Myocyte (in vitro differentiated cells): ENCODE measurements at regions not wholly inside any gene's neighbourhood (a gene's known extent, or its start where the extent isn't known, plus 50 kb on each side); places are given as distances from the start of the nearest gene placed in this dataset.

ENCODE experiments used
- DNase-seq: peaks from one replicate; pipeline ENCODE4 v3.0.0-alpha.2; 2012; ENCODE audit warnings: low read depth

DNA sequence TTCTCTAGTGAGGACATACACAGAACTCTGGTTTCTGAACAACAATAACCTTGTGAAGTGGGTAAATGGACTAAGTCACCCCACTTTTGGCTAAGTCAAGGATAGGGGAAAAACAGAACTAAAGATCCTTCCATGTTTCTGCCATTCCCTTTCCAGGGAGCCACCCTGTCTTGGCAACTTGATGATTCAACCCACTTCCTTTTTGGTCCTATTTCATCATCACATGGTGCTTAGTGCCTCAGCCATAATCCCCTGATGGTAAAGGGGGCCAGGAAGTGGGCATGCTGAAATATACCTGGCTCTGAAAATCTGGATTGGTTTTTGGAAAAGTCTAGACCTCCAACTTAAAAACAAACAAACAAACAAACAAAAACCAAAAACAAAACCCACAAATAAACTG lies 206.4 kb upstream of the FOXD3 start:
- DNase-seq: no peak

DNA sequence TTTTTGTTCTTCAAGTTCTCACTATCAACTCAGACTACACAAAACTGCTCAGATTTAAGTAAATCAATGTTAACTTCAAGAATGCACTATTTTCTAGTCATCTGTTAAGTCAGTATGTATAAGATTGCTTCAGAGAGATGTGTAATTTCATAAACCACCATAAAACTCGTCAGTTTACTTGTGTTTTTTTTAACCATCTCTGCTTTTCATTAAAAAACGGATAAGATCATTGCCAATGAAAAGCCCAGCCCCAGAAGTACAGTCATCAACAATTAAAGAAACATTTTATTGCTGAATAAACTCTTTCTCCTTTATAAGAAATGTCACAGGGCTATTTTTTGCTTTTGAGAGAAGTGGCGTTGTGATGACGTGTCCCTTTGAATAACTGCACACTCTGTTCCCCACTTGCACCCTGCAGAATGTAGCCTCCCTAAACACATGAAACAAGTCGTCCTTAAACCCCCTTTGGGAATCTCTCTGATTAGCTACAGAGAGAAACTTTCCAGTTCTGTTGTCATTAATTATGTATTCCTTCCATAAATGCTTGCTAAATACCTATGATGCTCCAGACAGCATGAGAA lies 202.7 kb upstream of the FOXD3 start:
- DNase-seq: no peak

- no peak for DNase-seq
Measured at GRCh38 chr1:63122079-63122478, 200.3 kb upstream of the FOXD3 start.

DNA sequence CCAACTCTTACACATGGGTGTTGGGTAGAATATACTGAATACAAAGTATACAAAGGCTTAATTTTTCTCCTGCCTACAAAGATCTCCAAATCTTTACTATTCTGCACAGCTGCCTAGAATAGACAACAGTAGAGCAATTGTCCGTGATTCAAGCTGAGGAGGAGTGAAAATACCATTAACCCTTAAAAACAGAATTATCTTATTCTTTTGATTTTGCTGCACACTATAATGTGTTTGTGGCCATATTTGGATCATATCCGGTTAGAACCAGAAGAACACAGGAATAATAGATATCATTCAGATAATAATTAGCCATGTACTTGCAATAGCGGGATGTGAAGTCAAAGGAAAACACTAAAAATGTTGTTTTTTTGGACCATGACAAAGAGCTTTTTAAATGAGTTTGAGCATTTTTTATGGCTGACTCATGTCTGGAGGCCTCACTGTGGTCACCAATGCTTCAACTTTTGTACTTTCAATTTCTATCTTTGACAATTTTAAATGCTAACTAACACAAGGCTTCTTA lies 197.6 kb upstream of the FOXD3 start:
- peak; percentile 59 for DNase-seq

DNA sequence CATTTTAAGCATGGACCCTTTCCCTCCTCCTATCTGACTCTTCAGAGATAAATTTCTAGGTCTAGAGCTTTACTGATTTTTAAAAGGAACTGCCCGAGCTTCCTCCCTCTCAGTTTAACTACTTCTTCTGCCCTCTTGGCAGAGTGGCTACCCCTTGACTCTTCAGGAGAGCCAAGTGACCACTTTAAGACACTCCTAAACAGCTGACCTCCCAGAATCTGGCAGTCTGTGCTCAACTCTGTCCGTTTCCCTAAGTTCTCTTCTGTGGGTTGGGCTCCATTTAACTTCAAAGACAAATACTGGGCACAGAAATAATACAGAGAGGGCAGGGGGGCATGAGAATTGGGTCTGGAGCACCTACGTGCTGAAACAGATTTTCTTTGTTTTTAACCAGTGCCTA lies 196.3 kb upstream of the FOXD3 start:
- peak; percentile 14 for DNase-seq

- DNase-seq: no peak
Measured at GRCh38 chr1:63127376-63127775, 195.0 kb upstream of the FOXD3 start.

DNA sequence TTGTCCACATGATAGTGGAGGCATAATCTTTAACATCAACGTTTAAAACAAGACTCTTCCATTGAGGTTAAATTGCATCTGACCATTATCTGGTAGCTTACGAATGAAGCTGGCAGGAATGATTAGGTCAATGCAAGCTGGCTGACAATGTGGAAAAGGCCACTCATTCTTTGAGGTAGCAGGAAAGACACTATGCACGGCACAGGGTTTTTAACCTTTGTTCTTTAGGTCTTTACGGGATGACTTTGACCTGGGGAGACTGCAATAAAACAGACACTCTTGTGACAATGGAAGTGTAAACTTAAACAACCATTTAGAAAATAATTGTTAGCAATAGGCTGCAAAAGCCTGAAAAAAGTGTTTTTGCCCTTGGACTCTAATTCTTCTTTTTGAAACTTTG lies 193.8 kb upstream of the FOXD3 start:
- no peak for DNase-seq

- DNase-seq: no peak
Measured at GRCh38 chr1:63129184-63129583, 193.2 kb upstream of the FOXD3 start.

DNA sequence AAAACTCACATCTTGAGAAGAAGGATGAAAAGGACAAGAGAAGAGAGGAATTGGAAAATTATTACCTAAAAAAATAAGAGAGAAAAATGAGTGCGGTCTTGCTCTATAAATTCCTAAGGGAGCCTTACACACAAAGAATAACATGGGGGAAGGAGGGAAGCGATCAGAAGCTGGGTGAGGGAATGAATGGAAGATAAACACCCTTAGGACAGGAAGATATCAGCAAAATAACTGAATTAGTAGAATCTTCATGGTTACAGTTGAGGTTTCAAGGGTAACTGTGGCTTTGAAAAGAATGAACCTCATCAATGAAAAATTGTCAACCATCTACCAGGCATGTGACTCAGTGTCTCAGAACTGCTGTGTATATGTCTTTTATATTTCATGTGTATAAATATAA lies 192.5 kb upstream of the FOXD3 start:
- no peak for DNase-seq

DNA sequence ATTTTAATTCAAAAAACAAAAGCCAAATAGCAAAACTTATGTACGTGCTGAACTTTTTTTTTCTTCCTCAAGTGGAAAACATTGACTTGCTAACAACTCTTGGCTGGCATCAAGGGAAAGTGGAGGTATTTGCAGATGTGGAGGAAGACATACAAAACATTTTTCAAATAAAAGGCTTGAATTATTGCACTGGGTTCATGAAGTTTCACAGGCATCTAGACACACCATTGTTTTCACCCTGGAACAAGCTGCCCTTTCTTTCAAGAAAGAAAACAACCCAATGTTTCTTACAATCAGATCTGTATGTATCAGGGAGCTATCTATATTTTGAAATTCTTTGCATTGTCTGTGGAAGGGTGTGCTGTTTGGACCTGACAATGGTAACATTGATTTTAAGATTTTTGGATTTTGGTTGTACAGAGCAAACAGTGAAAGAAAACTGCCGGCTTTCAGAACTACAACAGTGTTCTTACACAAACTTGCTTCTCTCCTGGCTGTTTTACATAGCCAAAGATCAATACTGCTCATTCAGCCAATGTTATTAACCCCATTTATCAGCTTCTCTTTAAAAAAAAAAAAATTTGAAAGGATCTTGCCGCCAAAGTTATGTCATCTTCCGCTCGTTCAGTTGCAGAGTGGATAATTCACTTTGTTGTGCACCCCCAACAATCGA lies 187.7 kb upstream of the FOXD3 start:
- no peak for DNase-seq

GRCh38 chr1:63135174-63135512 lies 187.2 kb upstream of the FOXD3 start:
- DNase-seq: no peak

GRCh38 chr1:63135801-63136200 lies 186.6 kb upstream of the FOXD3 start:
- no peak for DNase-seq

DNA sequence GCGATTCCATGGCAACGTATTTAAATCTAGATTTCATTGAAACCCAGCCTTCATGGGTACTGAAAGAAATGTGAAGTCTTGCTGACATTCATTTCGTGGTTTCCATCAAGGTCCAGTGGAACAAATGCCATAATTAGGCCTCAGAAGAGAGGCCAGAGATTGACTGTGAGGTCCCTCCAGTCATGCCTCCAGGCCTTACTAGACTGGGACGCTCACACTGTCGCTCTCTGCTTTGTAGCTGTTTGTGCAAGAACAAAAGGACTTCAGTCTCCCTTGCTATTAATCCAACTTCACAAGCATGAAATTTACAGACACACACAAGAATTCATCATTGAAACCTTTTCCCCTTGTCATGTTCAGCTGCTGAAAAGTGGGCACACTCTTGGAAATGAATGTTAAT lies 180.4 kb upstream of the FOXD3 start:
- DNase-seq: no peak

DNA sequence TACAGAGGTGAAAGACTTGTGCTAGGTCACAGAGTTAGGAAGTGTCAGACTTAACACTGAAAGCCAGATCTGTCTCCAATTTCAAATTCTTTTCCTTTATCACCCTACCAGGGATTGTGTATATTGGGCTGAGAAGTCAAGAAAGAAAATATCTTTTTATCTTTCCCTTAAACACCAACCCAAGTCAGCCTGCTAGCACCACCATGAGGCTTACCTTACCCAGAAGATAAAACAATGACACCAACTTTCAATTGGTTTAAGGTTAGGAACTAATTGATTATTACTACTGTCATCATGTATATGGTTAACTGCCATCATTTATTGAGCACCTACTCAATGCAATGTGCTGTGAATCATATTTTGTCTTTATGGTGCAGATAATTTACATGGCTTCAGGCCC lies 178.9 kb upstream of the FOXD3 start:
- peak; percentile 10 for DNase-seq

- DNase-seq: no peak
Measured at GRCh38 chr1:63147783-63148182, 174.6 kb upstream of the FOXD3 start.

GRCh38 chr1:63148825-63149645 lies 173.3 kb upstream of the FOXD3 start:
- DNase-seq: peak; percentile 58

GRCh38 chr1:63152572-63152971 lies 169.8 kb upstream of the FOXD3 start:
- DNase-seq: no peak

- no peak for DNase-seq
Measured at GRCh38 chr1:63155437-63155836, 166.9 kb upstream of the FOXD3 start.

DNA sequence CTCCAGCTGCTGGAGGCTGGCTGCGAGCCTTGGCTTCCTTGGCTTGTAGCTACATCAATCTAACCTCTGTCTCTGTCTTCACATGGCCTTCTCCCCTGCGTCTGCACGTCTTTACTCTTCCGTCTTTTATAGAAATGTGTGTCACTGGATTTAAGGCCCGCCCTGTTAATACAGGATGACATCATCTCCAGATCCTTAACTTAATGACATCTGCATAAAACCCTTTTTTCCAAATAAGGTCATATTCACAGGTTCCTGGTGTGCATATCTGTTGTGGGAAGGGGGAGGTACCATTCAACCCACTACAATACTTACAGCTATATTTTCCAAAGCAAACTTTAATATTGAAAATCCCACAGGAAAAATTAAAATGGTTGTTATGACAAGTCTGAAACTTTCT lies 165.3 kb upstream of the FOXD3 start:
- no peak for DNase-seq

- no peak for DNase-seq
Measured at GRCh38 chr1:63169057-63169456, 153.3 kb upstream of the FOXD3 start.

DNA sequence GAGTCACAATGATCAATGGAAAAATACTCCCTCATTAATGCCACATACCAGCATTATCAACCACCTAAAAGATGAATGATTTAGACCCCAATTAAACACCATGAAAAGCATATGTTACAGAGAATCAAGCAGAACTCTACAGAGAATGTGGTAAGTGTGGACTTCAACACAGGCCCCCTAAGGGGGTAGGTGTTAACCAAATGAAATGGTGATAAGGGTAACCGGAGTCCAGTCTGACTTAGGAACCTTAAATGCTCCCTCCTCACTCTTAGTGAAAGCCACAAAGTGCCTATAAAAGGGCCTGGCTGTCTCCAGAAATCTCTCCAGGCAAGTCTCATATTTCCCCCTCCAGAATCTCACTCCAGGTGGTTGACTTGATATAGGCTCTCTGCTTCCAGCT lies 149.2 kb upstream of the FOXD3 start:
- no peak for DNase-seq

- no peak for DNase-seq
Measured at GRCh38 chr1:63189677-63190076, 132.7 kb upstream of the FOXD3 start.

DNA sequence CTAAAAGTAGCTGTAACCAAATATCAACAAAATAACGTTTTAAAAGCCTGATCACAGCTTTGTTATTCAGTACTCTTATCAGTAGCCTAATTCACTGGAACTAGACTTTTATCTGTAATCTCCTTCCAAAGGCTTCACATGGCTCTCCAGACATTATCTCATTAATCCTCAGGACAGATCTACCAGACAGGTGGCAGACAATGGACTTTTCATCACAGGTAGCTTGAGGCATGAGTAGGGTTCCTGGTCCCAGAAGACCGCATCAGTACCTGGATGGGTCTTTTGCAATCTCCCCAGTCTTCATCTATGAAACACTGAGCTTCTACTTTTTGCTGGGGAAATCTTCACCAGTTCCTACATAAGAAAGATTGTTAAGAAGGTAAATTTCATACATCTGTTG lies 132.2 kb upstream of the FOXD3 start:
- no peak for DNase-seq
